DND-41 (cell line): ENCODE measurements at regions not wholly inside any gene's neighbourhood (a gene's known extent, or its start where the extent isn't known, plus 50 kb on each side); places are given as distances from the start of the nearest gene placed in this dataset.

Source experiments
- ATAC-seq: fragments of 200-7000 bp; cut with Tn5 transposase; 3 replicates; pipeline ENCODE4 v1.9.1; 2021; ENCODE audit warnings: low read depth; ENCODE audit not compliant: insufficient read depth
- DNase-seq: peaks from one replicate; pipeline ENCODE4 v3.0.0-alpha.2; 2020
- H2AFZ ChIP-seq: 2 replicates; pipeline ENCODE4 v1.6.0; 2012; ENCODE audit warnings: low read depth, low read length
- H3K27ac ChIP-seq: 2 replicates; pipeline ENCODE4 v1.5.1; 2012; ENCODE audit warnings: low read length, inconsistent platforms
- H3K27me3 ChIP-seq: fragments of 200-600 bp; sonication (generic); 2 replicates; pipeline ENCODE4 v1.6.0; 2012; ENCODE audit warnings: low read length, mild to moderate bottlenecking, inconsistent platforms; ENCODE audit not compliant: insufficient read depth, poor library complexity
- H3K36me3 ChIP-seq: 2 replicates; pipeline ENCODE4 v1.5.1; 2012; ENCODE audit warnings: low read length, inconsistent platforms; ENCODE audit not compliant: insufficient read depth
- H3K4me1 ChIP-seq: 2 replicates; pipeline ENCODE4 v1.5.1; 2012; ENCODE audit warnings: mild to moderate bottlenecking, low read length; ENCODE audit not compliant: insufficient read depth
- H3K4me2 ChIP-seq: 2 replicates; pipeline ENCODE4 v1.6.0; 2012; ENCODE audit warnings: mild to moderate bottlenecking, moderate library complexity, low read length, inconsistent platforms; ENCODE audit not compliant: insufficient read depth
- H3K4me3 ChIP-seq, 2 experiments: fragments of 200-600 bp in 1 of 2; shearing (Covaris generic) in 1 of 2; 2 replicates each; pipeline ENCODE4 v1.5.1; 2012 to 2016; ENCODE audit warnings: inconsistent platforms in 2 of 2, low read length in 2 of 2, mild to moderate bottlenecking in 2 of 2, low read depth in 1 of 2, moderate library complexity in 1 of 2
- H3K79me2 ChIP-seq: 2 replicates; pipeline ENCODE4 v1.6.0; 2012; ENCODE audit warnings: low read length, inconsistent platforms; ENCODE audit not compliant: insufficient read depth
- H3K9ac ChIP-seq: 2 replicates; pipeline ENCODE4 v1.6.0; 2012; ENCODE audit warnings: low read depth, mild to moderate bottlenecking, inconsistent platforms, low read length, moderate library complexity
- H3K9me3 ChIP-seq: 2 replicates; pipeline ENCODE4 v1.5.1; 2012; ENCODE audit warnings: low read length, moderate library complexity, mild to moderate bottlenecking, inconsistent platforms; ENCODE audit not compliant: insufficient read depth, severe bottlenecking
- H4K20me1 ChIP-seq: 2 replicates; pipeline ENCODE4 v1.6.0; 2012; ENCODE audit warnings: low read length; ENCODE audit not compliant: insufficient read depth
- EZH2 ChIP-seq: IDR thresholded peaks from 3 replicates; pipeline ENCODE4 v1.6.1; 2012; ENCODE audit warnings: borderline replicate concordance, low read depth, mild to moderate bottlenecking, moderate library complexity, low read length, inconsistent platforms; ENCODE audit not compliant: severe bottlenecking
- TF ChIP-seq, protein P1 (sequence below): IDR thresholded peaks from 2 replicates; pipeline ENCODE4 v1.5.1; 2012; ENCODE audit warnings: borderline replicate concordance, low read length, moderate library complexity, mild to moderate bottlenecking; ENCODE audit not compliant: poor library complexity, severe bottlenecking; ENCODE audit errors: extremely low read depth

DNA sequence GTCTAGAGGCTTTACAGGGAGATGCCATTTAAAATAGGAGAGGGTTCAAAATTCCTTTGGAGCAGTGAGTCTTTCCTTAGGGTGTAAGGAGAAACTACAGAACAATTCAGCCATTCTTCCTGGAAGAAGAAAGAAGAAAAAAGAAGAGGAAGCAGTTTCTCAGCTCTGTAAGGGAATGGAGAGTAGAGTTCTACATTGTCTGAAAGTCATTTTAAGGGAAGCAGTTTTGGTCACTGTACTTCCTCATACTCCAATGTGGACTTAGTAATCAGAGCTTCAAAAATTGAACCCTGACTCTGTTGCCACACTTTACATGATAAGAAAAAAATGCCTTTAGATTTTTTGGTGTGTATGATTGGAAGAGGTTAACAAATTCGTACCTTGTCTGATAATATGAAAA is 122.4 kb downstream of the LRRC70 start:
- TF ChIP-seq EZH2: no peak
- TF ChIP-seq, protein P1, sequence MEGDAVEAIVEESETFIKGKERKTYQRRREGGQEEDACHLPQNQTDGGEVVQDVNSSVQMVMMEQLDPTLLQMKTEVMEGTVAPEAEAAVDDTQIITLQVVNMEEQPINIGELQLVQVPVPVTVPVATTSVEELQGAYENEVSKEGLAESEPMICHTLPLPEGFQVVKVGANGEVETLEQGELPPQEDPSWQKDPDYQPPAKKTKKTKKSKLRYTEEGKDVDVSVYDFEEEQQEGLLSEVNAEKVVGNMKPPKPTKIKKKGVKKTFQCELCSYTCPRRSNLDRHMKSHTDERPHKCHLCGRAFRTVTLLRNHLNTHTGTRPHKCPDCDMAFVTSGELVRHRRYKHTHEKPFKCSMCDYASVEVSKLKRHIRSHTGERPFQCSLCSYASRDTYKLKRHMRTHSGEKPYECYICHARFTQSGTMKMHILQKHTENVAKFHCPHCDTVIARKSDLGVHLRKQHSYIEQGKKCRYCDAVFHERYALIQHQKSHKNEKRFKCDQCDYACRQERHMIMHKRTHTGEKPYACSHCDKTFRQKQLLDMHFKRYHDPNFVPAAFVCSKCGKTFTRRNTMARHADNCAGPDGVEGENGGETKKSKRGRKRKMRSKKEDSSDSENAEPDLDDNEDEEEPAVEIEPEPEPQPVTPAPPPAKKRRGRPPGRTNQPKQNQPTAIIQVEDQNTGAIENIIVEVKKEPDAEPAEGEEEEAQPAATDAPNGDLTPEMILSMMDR: no peak
- H4K20me1 ChIP-seq: no peaks in the 10 kb centered on the region
- H3K27ac ChIP-seq: no peak overlapping the region
- no peaks in the 10 kb centered on the region for H3K9me3 ChIP-seq
- no peak overlapping the region for H2AFZ ChIP-seq
- no peak overlapping the region for H3K4me2 ChIP-seq
- no peaks in the 10 kb centered on the region for H3K4me1 ChIP-seq
- H3K27me3 ChIP-seq: peaks cover 3% of the 10 kb centered on the region
- no peak overlapping the region for H3K9ac ChIP-seq
- ATAC-seq (no peak), DNase-seq (no peak)
- no peaks in the 10 kb centered on the region for H3K79me2 ChIP-seq
- no peaks in the 10 kb centered on the region for H3K36me3 ChIP-seq
- H3K4me3 ChIP-seq: no peak overlapping the region

DNA sequence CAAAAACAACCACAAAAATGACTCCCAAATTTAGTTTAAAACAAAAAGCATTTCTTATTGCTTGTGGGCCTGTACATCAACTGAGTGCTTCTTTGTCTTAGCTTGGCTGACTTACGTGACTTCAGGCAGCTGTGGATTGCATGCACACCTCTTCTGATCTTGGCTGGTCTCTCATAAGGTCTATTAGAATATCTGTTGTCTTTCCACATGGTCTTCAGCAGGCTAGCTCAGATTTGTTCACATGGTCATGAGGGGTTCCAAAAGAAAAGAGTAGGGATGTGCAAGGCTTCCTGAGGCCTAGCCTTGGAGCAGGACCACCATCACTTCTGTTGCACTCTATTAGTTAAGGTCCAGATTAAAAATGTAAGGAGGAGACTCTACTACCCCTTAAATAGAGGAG is 120.1 kb downstream of the LRRC70 start:
- Histone ChIP-seq H3K9ac (no peak overlapping the region), H3K4me1 (no peaks in the 10 kb centered on the region), H2AFZ (no peak overlapping the region), H3K79me2 (no peaks in the 10 kb centered on the region), H3K36me3 (no peaks in the 10 kb centered on the region), H3K4me3 (no peak overlapping the region), H3K4me2 (no peak overlapping the region), H3K27ac (no peak overlapping the region), H4K20me1 (no peaks in the 10 kb centered on the region), H3K9me3 (no peaks in the 10 kb centered on the region), H3K27me3 (no peaks in the 10 kb centered on the region)
- DNase-seq: no peak
- TF ChIP-seq EZH2: no peak
- TF ChIP-seq, protein P1: no peak
- no peak for ATAC-seq

DNA sequence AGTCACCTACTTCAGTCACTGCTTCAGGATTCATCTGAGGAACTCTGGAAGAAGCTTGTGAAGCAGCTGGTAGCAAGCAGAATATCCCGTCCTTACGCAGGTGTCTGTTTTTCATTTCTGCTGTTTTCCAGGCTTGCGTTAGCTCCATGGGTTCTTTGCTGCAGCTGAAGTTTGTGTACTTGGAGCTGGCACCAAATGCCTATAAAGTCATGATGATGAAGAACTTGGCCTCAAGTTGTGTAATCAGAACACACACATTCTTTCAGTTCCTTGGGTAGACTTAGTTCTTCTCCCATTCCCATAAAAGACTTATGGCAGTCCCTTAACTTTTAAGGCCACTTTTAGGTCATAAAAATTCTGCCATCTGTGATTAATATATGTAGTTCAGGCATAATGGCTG is 116.7 kb downstream of the LRRC70 start:
- Histone ChIP-seq H3K27ac (no peak overlapping the region), H3K9me3 (no peaks in the 10 kb centered on the region)
- ATAC-seq: no peak

More for the DNA sequence above, 116.7 kb downstream of the LRRC70 start:
- Histone ChIP-seq H3K4me1 (no peaks in the 10 kb centered on the region), H3K4me3 (no peak overlapping the region), H3K79me2 (no peaks in the 10 kb centered on the region), H3K9ac (no peak overlapping the region), H3K36me3 (no peaks in the 10 kb centered on the region), H3K4me2 (no peak overlapping the region), H2AFZ (no peak overlapping the region), H4K20me1 (no peaks in the 10 kb centered on the region), H3K27me3 (no peaks in the 10 kb centered on the region)
- TF ChIP-seq EZH2: no peak
- TF ChIP-seq, protein P1: no peak
- DNase-seq: no peak
